Stomach (tissue), 8 donors: ENCODE measurements at regions not wholly inside any gene's neighbourhood (a gene's known extent, or its start where the extent isn't known, plus 50 kb on each side); places are given as distances from the start of the nearest gene placed in this dataset.
A peak's percentile ranks its signal among the peaks of the same experiment; 100 is the strongest.
"Not testable (repeated sequence)": the region's sequence is repeated elsewhere in the genome, so short reads cannot be mapped to it uniquely, and the experiment has no call there.

Experiments used
- DNase-seq, 2 donors: peaks; one replicate each; pipeline versions ENCODE4 v3.0.0 to v3.0.0-alpha.2; 2013 to 2019
- H3K27ac ChIP-seq, 5 donors: fragments of 200-600 bp in 4 of 5; sonication (generic) in 4 of 5; one replicate each; pipeline ENCODE4 v1.5.1; 2013 to 2019; ENCODE audit warnings: mild to moderate bottlenecking in 1 of 5, moderate library complexity in 1 of 5
- H3K27me3 ChIP-seq, 3 donors: fragments of 200-600 bp; sonication (generic); one replicate each; pipeline ENCODE4 v1.5.1; 2017 to 2019; ENCODE audit warnings: mixed run types in 1 of 3
- H3K36me3 ChIP-seq, 4 donors: fragments of 200-600 bp; sonication (generic); 1 replicate in 3 of 4; 2 replicates in 1 of 4; pipeline ENCODE4 v1.5.1; 2016 to 2019
- H3K4me1 ChIP-seq, 4 donors: fragments of 200-600 bp; sonication (generic); one replicate each; pipeline ENCODE4 v1.5.1; 2016 to 2019
- H3K4me3 ChIP-seq, 4 donors: fragments of 200-600 bp; sonication (generic) in 3 of 4; one replicate each; pipeline ENCODE4 v1.5.1; 2016 to 2019; ENCODE audit warnings: mild to moderate bottlenecking in 1 of 4
- H3K9me3 ChIP-seq, 4 donors: fragments of 200-600 bp; sonication (generic); one replicate each; pipeline ENCODE4 v1.5.1; 2016 to 2019
- EP300 ChIP-seq: sonication (generic); formaldehyde crosslinking; IDR thresholded peaks from one replicate; pipeline ENCODE4 v1.6.1; 2017; ENCODE audit warnings: antibody characterized with exemption
- POLR2A ChIP-seq, 4 donors: fragments of 450-650 bp; IDR thresholded peaks; one replicate each; pipeline ENCODE4 v1.6.1; 2016; ENCODE audit warnings: antibody characterized with exemption in 4 of 4, control low read depth in 2 of 4, mild to moderate bottlenecking in 1 of 4, moderate library complexity in 1 of 4
- POLR2AphosphoS5 ChIP-seq, 3 donors: sonication (generic); formaldehyde crosslinking; IDR thresholded peaks; one replicate each; pipeline ENCODE4 v1.6.1; 2016; ENCODE audit warnings: antibody characterized with exemption in 3 of 3
- WGBS, 5 donors: extraction: QIAGEN DNeasy Blood & Tissue Kit in 3 of 5; methylation state at CpG; one replicate each; pipeline versions ENCODE4 v1.1.5 to v1.1.7; 2013 to 2018; 5-methylcytosine and 5-hydroxymethylcytosine counted together
- intact Hi-C: fragments of 100-400 bp; cut with DNase I; formaldehyde crosslinking; loops from one replicate; pipeline ENCODE4 v1.15.1; 2023; ENCODE audit warnings: low total_unique reads
- TF ChIP-seq, protein P1 (sequence below), 7 experiments: fragments of 450-650 bp in 4 of 7; fragments of 200-600 bp in 3 of 7; sonication (generic) in 3 of 7; IDR thresholded peaks; one replicate each; pipeline ENCODE4 v1.5.1; 2016 to 2019; ENCODE audit warnings: antibody characterized with exemption in 7 of 7, control low read depth in 2 of 7, mild to moderate bottlenecking in 1 of 7
- donor health status: healthy with polysubstance abuse.
- donor health status: Bipolar disorder and iron deficiency.
- donor health status: healthy.

GRCh38 chr5:97234380-97234779, 51.3 kb upstream of the RIOK2 start:
- intact Hi-C loops, H3K4me1 ChIP-seq, DNase-seq, H3K27ac ChIP-seq, H3K36me3 ChIP-seq, H3K4me3 ChIP-seq, H3K27me3 ChIP-seq: not testable (repeated sequence)
- 97 to 100% (median 100%) methylated on average over 1 of the region's 1 CpG for WGBS, 5 donors
- H3K9me3 ChIP-seq = peaks cover 0 to 10% (median 6%) of the 10 kb centered on the region in 4 donors

GRCh38 chr5:97242341-97242740, 59.3 kb upstream of the RIOK2 start:
- Histone ChIP-seq H3K4me3 (no peak overlapping the region), H3K4me1 (no peaks in the 10 kb centered on the region), H3K27me3 (no peaks in the 10 kb centered on the region), H3K27ac (no peak overlapping the region), H3K36me3 (no peaks in the 10 kb centered on the region), H3K9me3 (peaks cover 0 to 5% (median 0%) of the 10 kb centered on the region in 4 donors)
- intact Hi-C loops = no loop called here
- TF ChIP-seq, protein P1, sequence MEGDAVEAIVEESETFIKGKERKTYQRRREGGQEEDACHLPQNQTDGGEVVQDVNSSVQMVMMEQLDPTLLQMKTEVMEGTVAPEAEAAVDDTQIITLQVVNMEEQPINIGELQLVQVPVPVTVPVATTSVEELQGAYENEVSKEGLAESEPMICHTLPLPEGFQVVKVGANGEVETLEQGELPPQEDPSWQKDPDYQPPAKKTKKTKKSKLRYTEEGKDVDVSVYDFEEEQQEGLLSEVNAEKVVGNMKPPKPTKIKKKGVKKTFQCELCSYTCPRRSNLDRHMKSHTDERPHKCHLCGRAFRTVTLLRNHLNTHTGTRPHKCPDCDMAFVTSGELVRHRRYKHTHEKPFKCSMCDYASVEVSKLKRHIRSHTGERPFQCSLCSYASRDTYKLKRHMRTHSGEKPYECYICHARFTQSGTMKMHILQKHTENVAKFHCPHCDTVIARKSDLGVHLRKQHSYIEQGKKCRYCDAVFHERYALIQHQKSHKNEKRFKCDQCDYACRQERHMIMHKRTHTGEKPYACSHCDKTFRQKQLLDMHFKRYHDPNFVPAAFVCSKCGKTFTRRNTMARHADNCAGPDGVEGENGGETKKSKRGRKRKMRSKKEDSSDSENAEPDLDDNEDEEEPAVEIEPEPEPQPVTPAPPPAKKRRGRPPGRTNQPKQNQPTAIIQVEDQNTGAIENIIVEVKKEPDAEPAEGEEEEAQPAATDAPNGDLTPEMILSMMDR (IDR thresholded peaks at IDR 0.05) = no peak
- TF ChIP-seq POLR2AphosphoS5 (IDR thresholded peaks at IDR 0.05) (no peak), POLR2A (IDR thresholded peaks at IDR 0.05) (no peak), EP300 (no peak)
- no peak for DNase-seq
- WGBS, 5 donors = 42 to 74% (median 68%) methylated on average over 3 of the region's 3 CpGs

DNA sequence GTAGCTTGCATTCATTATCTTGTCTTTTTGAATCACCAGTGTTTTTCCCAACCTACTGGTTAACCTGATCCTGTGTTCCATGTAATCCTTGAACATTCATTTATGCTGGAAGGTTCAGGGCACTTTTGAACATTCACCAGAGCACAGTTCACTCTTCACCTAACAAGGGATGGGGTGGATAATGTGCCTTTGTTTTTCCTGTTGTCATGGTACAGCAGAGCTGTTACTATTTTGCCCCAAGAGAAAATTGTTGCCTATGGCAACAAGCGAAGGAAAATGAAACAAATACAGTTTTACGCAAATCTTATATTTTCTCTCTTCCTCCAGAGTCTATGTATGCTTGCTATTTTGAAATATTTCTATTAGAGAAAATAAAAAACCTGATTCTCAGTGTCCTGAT, 60.3 kb upstream of the RIOK2 start:
- H3K36me3 ChIP-seq = no peaks in the 10 kb centered on the region
- 74 to 89% (median 86%) methylated on average over 2 of the region's 2 CpGs for WGBS, 5 donors
- H3K27me3 ChIP-seq = no peaks in the 10 kb centered on the region
- no peak overlapping the region for H3K27ac ChIP-seq
- intact Hi-C loops = no loop called here
- TF ChIP-seq, protein P1 (IDR thresholded peaks at IDR 0.05) = no peak
- TF ChIP-seq POLR2AphosphoS5 (IDR thresholded peaks at IDR 0.05) = no peak
- no peak for TF ChIP-seq POLR2A (IDR thresholded peaks at IDR 0.05)
- peaks cover 0 to 5% (median 0%) of the 10 kb centered on the region in 4 donors for H3K9me3 ChIP-seq
- DNase-seq = peak in 1 of 2 donors; percentile 27
- H3K4me3 ChIP-seq = no peak overlapping the region
- no peaks in the 10 kb centered on the region for H3K4me1 ChIP-seq

- no peak for TF ChIP-seq POLR2A (IDR thresholded peaks at IDR 0.05)
- TF ChIP-seq EP300 = no peak
- no peak for TF ChIP-seq POLR2AphosphoS5 (IDR thresholded peaks at IDR 0.05)
- TF ChIP-seq, protein P1 (IDR thresholded peaks at IDR 0.05) = no peak
- Histone ChIP-seq H3K9me3 (peaks cover 0 to 8% (median 0%) of the 10 kb centered on the region in 4 donors), H3K4me1 (no peaks in the 10 kb centered on the region), H3K36me3 (no peaks in the 10 kb centered on the region), H3K27me3 (no peaks in the 10 kb centered on the region), H3K27ac (no peak overlapping the region), H3K4me3 (no peak overlapping the region)
- no peak for DNase-seq
- WGBS, 5 donors = 79 to 87% (median 80%) methylated on average over 9 of the region's 9 CpGs
- intact Hi-C loops = no loop called here
Measured at GRCh38 chr5:97245386-97245785, 62.3 kb upstream of the RIOK2 start.

GRCh38 chr5:97250113-97250512, 67.1 kb upstream of the RIOK2 start:
- TF ChIP-seq, protein P1 (IDR thresholded peaks at IDR 0.05) = no peak
- TF ChIP-seq POLR2A (IDR thresholded peaks at IDR 0.05) = no peak
- no peak for TF ChIP-seq EP300
- TF ChIP-seq POLR2AphosphoS5 (IDR thresholded peaks at IDR 0.05) = no peak
- intact Hi-C loops = no loop called here

More at GRCh38 chr5:97250113-97250512, 67.1 kb upstream of the RIOK2 start:
- Histone ChIP-seq H3K36me3 (no peaks in the 10 kb centered on the region), H3K9me3 (peaks cover 0 to 24% (median 7%) of the 10 kb centered on the region in 4 donors), H3K4me3 (no peak overlapping the region), H3K4me1 (no peaks in the 10 kb centered on the region), H3K27me3 (no peaks in the 10 kb centered on the region), H3K27ac (no peak overlapping the region)
- DNase-seq = no peak
